Neural cell (in vitro differentiated cells): ENCODE measurements at regions not wholly inside any gene's neighbourhood (a gene's known extent, or its start where the extent isn't known, plus 50 kb on each side); places are given as distances from the start of the nearest gene placed in this dataset.

Source experiments
- H2AFZ ChIP-seq: fragments of 200-600, 300-800 bp; sonication (generic), shearing (Covaris generic); 2 replicates; pipeline ENCODE4 v1.6.0; 2014; ENCODE audit warnings: low read depth, mild to moderate bottlenecking, antibody characterized with exemption, low read length, moderate library complexity
- H3F3A ChIP-seq: fragments of 200-600 bp; shearing (Covaris generic); 2 replicates; pipeline ENCODE4 v1.6.1; 2016; ENCODE audit warnings: mild to moderate bottlenecking, moderate library complexity, mixed read lengths, antibody characterized with exemption, low read length; ENCODE audit not compliant: insufficient read depth, poor library complexity, severe bottlenecking
- H3K27ac ChIP-seq: fragments of 200-600, 300-800 bp; sonication (generic), shearing (Covaris generic); 2 replicates; pipeline ENCODE4 v1.5.1; 2014; ENCODE audit warnings: mild to moderate bottlenecking, low read length, moderate library complexity
- H3K27me3 ChIP-seq: fragments of 300-800, 200-600 bp; sonication (generic), shearing (Covaris generic); 2 replicates; pipeline ENCODE4 v1.6.0; 2014; ENCODE audit warnings: mild to moderate bottlenecking, low read depth, low read length, moderate library complexity; ENCODE audit not compliant: insufficient read depth
- H3K36me3 ChIP-seq: fragments of 300-800, 200-600 bp; sonication (generic), shearing (Covaris generic); 2 replicates; pipeline ENCODE4 v1.5.1; 2014; ENCODE audit warnings: mild to moderate bottlenecking, antibody characterized with exemption, low read length, moderate library complexity; ENCODE audit not compliant: insufficient read depth
- H3K4me2 ChIP-seq: fragments of 300-800, 200-600 bp; sonication (generic), shearing (Covaris generic); 2 replicates; pipeline ENCODE4 v1.6.0; 2014; ENCODE audit warnings: mild to moderate bottlenecking, low read length
- H3K4me3 ChIP-seq: fragments of 300-800, 200-600 bp; sonication (generic), shearing (Covaris generic); 2 replicates; pipeline ENCODE4 v1.5.1; 2014; ENCODE audit warnings: mild to moderate bottlenecking, low read length, moderate library complexity
- H3K79me2 ChIP-seq: fragments of 200-600 bp; shearing (Covaris generic); replicated peaks from 2 replicates; pipeline ENCODE4 v1.6.0; 2014; ENCODE audit warnings: mild to moderate bottlenecking, low read length, moderate library complexity; ENCODE audit not compliant: insufficient read depth
- H3K9ac ChIP-seq: fragments of 300-800, 200-600 bp; sonication (generic), shearing (Covaris generic); 2 replicates; pipeline ENCODE4 v1.6.1; 2016; ENCODE audit warnings: mild to moderate bottlenecking, low read length, mixed read lengths
- H3K9me2 ChIP-seq: fragments of 200-600 bp; shearing (Covaris generic); 2 replicates; pipeline ENCODE4 v1.6.1; 2016; ENCODE audit warnings: mild to moderate bottlenecking, low read length, mixed read lengths; ENCODE audit not compliant: insufficient read depth
- H3K9me3 ChIP-seq: fragments of 200-600, 300-800 bp; sonication (generic), shearing (Covaris generic); 2 replicates; pipeline ENCODE4 v1.6.1; 2016; ENCODE audit warnings: mild to moderate bottlenecking, mixed run types, low read length, moderate library complexity, mixed read lengths
- H4K20me1 ChIP-seq: fragments of 200-600 bp; shearing (Covaris generic); 2 replicates; pipeline ENCODE4 v1.6.1; 2016; ENCODE audit warnings: mild to moderate bottlenecking, mixed run types; ENCODE audit not compliant: insufficient read depth
- CTCF ChIP-seq: fragments of 450-650 bp; IDR thresholded peaks from 2 replicates; pipeline ENCODE4 v1.5.1; 2014; ENCODE audit warnings: antibody characterized with exemption, mild to moderate bottlenecking, moderate library complexity; ENCODE audit not compliant: poor library complexity, severe bottlenecking
- EP300 ChIP-seq: fragments of 450-650 bp; conservative IDR thresholded peaks from 2 replicates; pipeline ENCODE4 v1.6.1; 2014; ENCODE audit warnings: antibody characterized with exemption, mild to moderate bottlenecking, moderate library complexity; ENCODE audit not compliant: poor library complexity, severe bottlenecking
- EZH2 ChIP-seq: fragments of 200-600, 300-800 bp; shearing (Covaris generic), sonication (generic); IDR thresholded peaks from 2 replicates; pipeline ENCODE4 v1.6.1; 2014; ENCODE audit warnings: antibody characterized with exemption, low read length, borderline replicate concordance, mild to moderate bottlenecking; ENCODE audit not compliant: insufficient read depth, poor library complexity, severe bottlenecking
- MXI1 ChIP-seq: fragments of 450-650 bp; conservative IDR thresholded peaks from 2 replicates; pipeline ENCODE4 v1.6.1; 2014; ENCODE audit warnings: antibody characterized with exemption, mild to moderate bottlenecking; ENCODE audit not compliant: poor library complexity, severe bottlenecking
- POLR2AphosphoS5 ChIP-seq: IDR thresholded peaks from 2 replicates; pipeline ENCODE4 v1.6.1; 2012
- RAD21 ChIP-seq: fragments of 450-650 bp; conservative IDR thresholded peaks from 2 replicates; pipeline ENCODE4 v1.6.1; 2014; ENCODE audit warnings: antibody characterized with exemption, mild to moderate bottlenecking, moderate library complexity
- REST ChIP-seq: IDR thresholded peaks from 2 replicates; pipeline ENCODE4 v1.6.1; 2012; ENCODE audit warnings: borderline replicate concordance
- SMC3 ChIP-seq: fragments of 450-650 bp; conservative IDR thresholded peaks from 2 replicates; pipeline ENCODE4 v1.6.1; 2014; ENCODE audit warnings: antibody characterized with exemption, mild to moderate bottlenecking, moderate library complexity; ENCODE audit not compliant: poor library complexity
- TAF1 ChIP-seq: IDR thresholded peaks from 2 replicates; pipeline ENCODE4 v1.6.1; 2012; ENCODE audit warnings: low read depth

GRCh38 chr12:65670775-65671174 lies 153.5 kb upstream of the HMGA2 start:
- Histone ChIP-seq H3K9me2 (no peaks in the 10 kb centered on the region), H3K27me3 (no peaks in the 10 kb centered on the region), H3K4me2 (no peak overlapping the region), H3K36me3 (no peaks in the 10 kb centered on the region), H3F3A (no peaks in the 10 kb centered on the region), H3K79me2 (no peaks in the 10 kb centered on the region), H3K27ac (no peak overlapping the region), H4K20me1 (no peaks in the 10 kb centered on the region), H2AFZ (no peak overlapping the region), H3K9ac (no peak overlapping the region), H3K9me3 (no peaks in the 10 kb centered on the region), H3K4me3 (no peak overlapping the region)
- TF ChIP-seq RAD21 (no peak), POLR2AphosphoS5 (no peak), MXI1 (no peak), REST (no peak), SMC3 (no peak), CTCF (no peak), TAF1 (no peak), EZH2 (no peak), EP300 (no peak)

- H3K79me2 ChIP-seq: no peaks in the 10 kb centered on the region
- no peaks in the 10 kb centered on the region for H3F3A ChIP-seq
- H3K27me3 ChIP-seq: no peaks in the 10 kb centered on the region
- no peak overlapping the region for H3K9ac ChIP-seq
- no peak overlapping the region for H2AFZ ChIP-seq
- no peaks in the 10 kb centered on the region for H3K9me2 ChIP-seq
- no peaks in the 10 kb centered on the region for H3K9me3 ChIP-seq
- no peaks in the 10 kb centered on the region for H3K36me3 ChIP-seq
- H3K27ac ChIP-seq: no peak overlapping the region
- TF ChIP-seq EP300: no peak
- TF ChIP-seq SMC3: no peak
- TF ChIP-seq RAD21: no peak
- no peak overlapping the region for H3K4me3 ChIP-seq
- no peaks in the 10 kb centered on the region for H4K20me1 ChIP-seq
- H3K4me2 ChIP-seq: no peak overlapping the region
Observed at GRCh38 chr12:65672441-65672840, 151.8 kb upstream of the HMGA2 start.

DNA sequence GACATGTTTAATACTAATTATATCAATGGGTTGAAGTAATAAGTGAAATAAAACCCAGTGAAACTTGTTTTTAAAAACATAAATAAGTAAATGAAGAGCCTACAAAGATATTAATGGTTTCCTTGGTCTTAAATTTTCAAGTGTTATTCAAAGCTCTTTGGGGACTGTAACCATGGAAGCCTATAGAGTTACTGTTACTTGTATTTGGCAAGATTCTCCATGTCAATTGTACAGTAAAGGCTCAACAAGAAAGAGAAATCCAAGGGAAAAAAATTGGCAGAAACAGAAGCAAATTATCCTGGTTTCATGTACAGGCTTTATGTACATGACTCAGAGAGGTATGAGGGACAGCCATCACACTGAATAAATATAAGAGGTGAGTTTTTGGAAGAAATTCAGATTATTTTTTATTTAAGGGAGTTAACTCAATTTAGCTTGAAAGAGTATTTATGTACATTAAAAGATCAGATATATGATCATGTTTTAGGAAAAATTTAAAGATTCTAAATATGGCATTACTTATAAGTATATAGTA lies 151.1 kb upstream of the HMGA2 start:
- no peak overlapping the region for H2AFZ ChIP-seq
- no peaks in the 10 kb centered on the region for H3K27me3 ChIP-seq
- no peak overlapping the region for H3K9ac ChIP-seq
- H3K9me2 ChIP-seq: no peaks in the 10 kb centered on the region
- no peak overlapping the region for H3K4me2 ChIP-seq
- H3K27ac ChIP-seq: no peak overlapping the region
- no peak overlapping the region for H3K4me3 ChIP-seq
- no peaks in the 10 kb centered on the region for H3F3A ChIP-seq
- no peaks in the 10 kb centered on the region for H3K36me3 ChIP-seq
- TF ChIP-seq EZH2: no peak
- no peak for TF ChIP-seq CTCF
- TF ChIP-seq SMC3: no peak
- no peak for TF ChIP-seq EP300
- no peak for TF ChIP-seq MXI1
- no peak for TF ChIP-seq TAF1
- TF ChIP-seq POLR2AphosphoS5: no peak
- TF ChIP-seq REST: no peak
- TF ChIP-seq RAD21: no peak
- H3K9me3 ChIP-seq: no peaks in the 10 kb centered on the region
- H3K79me2 ChIP-seq: no peaks in the 10 kb centered on the region
- H4K20me1 ChIP-seq: no peaks in the 10 kb centered on the region
